HEK293T (cell line): ENCODE measurements at regions not wholly inside any gene's neighbourhood (a gene's known extent, or its start where the extent isn't known, plus 50 kb on each side); places are given as distances from the start of the nearest gene placed in this dataset.

ENCODE experiments used
- ELF4 ChIP-seq: fragments of 450-650 bp; IDR thresholded peaks from 2 replicates; pipeline ENCODE4 v1.6.1; 2017; ENCODE audit warnings: antibody characterized with exemption
- L3MBTL2 ChIP-seq: fragments of 450-650 bp; conservative IDR thresholded peaks from 2 replicates; pipeline ENCODE4 v1.6.1; 2016; ENCODE audit warnings: mild to moderate bottlenecking
- LEF1 ChIP-seq: fragments of 450-650 bp; IDR thresholded peaks from 2 replicates; pipeline ENCODE4 v1.6.1; 2017; ENCODE audit warnings: mild to moderate bottlenecking, borderline replicate concordance
- SP1 ChIP-seq: fragments of 450-650 bp; IDR thresholded peaks from 2 replicates; pipeline ENCODE4 v1.6.1; 2017
- TARDBP ChIP-seq: fragments of 450-650 bp; IDR thresholded peaks from 2 replicates; pipeline ENCODE4 v1.6.1; 2016

- no peak for TF ChIP-seq L3MBTL2
- TF ChIP-seq LEF1: no peak
- TF ChIP-seq ELF4: no peak
- no peak for TF ChIP-seq TARDBP
- no peak for TF ChIP-seq SP1
Observed at GRCh38 chr3:22895671-22896070, 307.5 kb upstream of the UBE2E2 start.
